ENCODE measurements at regions not wholly inside any gene's neighbourhood (a gene's known extent, or its start where the extent isn't known, plus 50 kb on each side); places are given as distances from the start of the nearest gene placed in this dataset.

DNA sequence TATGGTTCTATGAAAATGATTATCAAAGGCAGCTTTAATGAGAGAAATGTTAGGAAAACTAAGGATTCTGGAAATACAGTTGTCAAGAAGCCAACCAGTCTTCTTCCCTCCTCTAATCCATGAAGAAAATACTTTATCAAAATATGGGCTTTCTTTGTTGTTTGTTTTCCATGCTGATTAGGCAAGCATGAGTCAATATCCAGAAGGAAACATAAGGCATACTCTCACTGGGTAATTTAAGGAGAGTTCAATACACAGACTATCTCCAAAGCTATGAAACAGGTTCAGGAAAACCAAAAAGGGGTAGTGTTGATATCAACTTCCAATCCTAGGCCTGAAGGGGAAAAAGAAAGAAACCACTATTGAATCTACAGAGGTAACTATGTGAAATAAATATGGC lies 68.7 kb upstream of the CMC1 start:
- no peak for DNase-seq (ENCODE audit: low read depth, low spot score)
- ATAC-seq = no peak
- H3K9ac ChIP-seq (ENCODE audit: low read length) = no peak overlapping the region
- ChIA-PET POLR2A (no interaction called here), RAD21 (ENCODE audit: low non-redundant PET in 1 of 2, low total read pairs in 2 of 2, uncharacterized antibody in 2 of 2, unreplicated experiment in 2 of 2) (no interaction called here), CTCF (interaction anchor here (0.6 kb wide), 1 partner anchor 20 kb away, joined by 3 read pairs; no protein-coding TSS in a partner anchor)
- H3K27ac ChIP-seq (ENCODE audit: low read depth, low read length) = no peak overlapping the region
- no peak overlapping the region for H3K4me3 ChIP-seq (replicated peaks in 1 of 2; ENCODE audit: low read depth in 1 of 2, low read length in 2 of 2)
- BruUV-seq (replicated peaks) = no TSS peak
- H3K9me3 ChIP-seq (ENCODE audit: control insufficient read depth in 1 of 2, insufficient read depth in 1 of 2, low read depth in 1 of 2, low read length in 2 of 2) = no peaks in the 10 kb centered on the region
- H3K36me3 ChIP-seq (ENCODE audit: control insufficient read depth in 1 of 2, insufficient read depth in 2 of 2, low read length in 2 of 2) = no peaks in the 10 kb centered on the region
- TF ChIP-seq POLR2AphosphoS5 (IDR thresholded peaks at IDR 0.05; ENCODE audit: low read depth, low read length) (no peak), CEBPB (IDR thresholded peaks at IDR 0.05; ENCODE audit: low read depth) (no peak), ZNF274 (IDR thresholded peaks at IDR 0.05; ENCODE audit: low read depth, low read length) (no peak), EGR1 (IDR thresholded peaks at IDR 0.05; ENCODE audit: low read depth) (no peak), ELF1 (IDR thresholded peaks at IDR 0.05; ENCODE audit: borderline replicate concordance, low read depth) (no peak), YY1 (IDR thresholded peaks at IDR 0.05; ENCODE audit: extremely low read depth, insufficient replicate concordance, low read depth, low read length) (no peak)
- TF ChIP-seq, protein P1, sequence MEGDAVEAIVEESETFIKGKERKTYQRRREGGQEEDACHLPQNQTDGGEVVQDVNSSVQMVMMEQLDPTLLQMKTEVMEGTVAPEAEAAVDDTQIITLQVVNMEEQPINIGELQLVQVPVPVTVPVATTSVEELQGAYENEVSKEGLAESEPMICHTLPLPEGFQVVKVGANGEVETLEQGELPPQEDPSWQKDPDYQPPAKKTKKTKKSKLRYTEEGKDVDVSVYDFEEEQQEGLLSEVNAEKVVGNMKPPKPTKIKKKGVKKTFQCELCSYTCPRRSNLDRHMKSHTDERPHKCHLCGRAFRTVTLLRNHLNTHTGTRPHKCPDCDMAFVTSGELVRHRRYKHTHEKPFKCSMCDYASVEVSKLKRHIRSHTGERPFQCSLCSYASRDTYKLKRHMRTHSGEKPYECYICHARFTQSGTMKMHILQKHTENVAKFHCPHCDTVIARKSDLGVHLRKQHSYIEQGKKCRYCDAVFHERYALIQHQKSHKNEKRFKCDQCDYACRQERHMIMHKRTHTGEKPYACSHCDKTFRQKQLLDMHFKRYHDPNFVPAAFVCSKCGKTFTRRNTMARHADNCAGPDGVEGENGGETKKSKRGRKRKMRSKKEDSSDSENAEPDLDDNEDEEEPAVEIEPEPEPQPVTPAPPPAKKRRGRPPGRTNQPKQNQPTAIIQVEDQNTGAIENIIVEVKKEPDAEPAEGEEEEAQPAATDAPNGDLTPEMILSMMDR (IDR thresholded peaks at IDR 0.05 in 2 of 3, conservative IDR thresholded peaks at IDR 0.05 in 1 of 3; ENCODE audit: borderline replicate concordance in 1 of 3, insufficient read depth in 1 of 3, low read depth in 2 of 3, low read length in 2 of 3) = no peak
- TF ChIP-seq, protein P2, sequence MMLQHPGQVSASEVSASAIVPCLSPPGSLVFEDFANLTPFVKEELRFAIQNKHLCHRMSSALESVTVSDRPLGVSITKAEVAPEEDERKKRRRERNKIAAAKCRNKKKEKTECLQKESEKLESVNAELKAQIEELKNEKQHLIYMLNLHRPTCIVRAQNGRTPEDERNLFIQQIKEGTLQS (IDR thresholded peaks at IDR 0.05) = no peak
- H3K4me2 ChIP-seq (ENCODE audit: low read length) = no peak overlapping the region
- H3K27me3 ChIP-seq (ENCODE audit: insufficient read depth, low read length) = no peaks in the 10 kb centered on the region
- no peak overlapping the region for H2AFZ ChIP-seq (ENCODE audit: low read depth, low read length, poor library complexity, severe bottlenecking)
- intact Hi-C loops (cut with micrococcal nuclease) = no loop called here
- no peaks in the 10 kb centered on the region for H3K4me1 ChIP-seq (ENCODE audit: control insufficient read depth in 1 of 2, insufficient read depth in 2 of 2, low read length in 2 of 2)
- no peaks in the 10 kb centered on the region for H3K9me2 ChIP-seq (ENCODE audit: insufficient read depth)
- no peaks in the 10 kb centered on the region for H4K20me1 ChIP-seq (ENCODE audit: insufficient read depth)
- H3K79me2 ChIP-seq (ENCODE audit: insufficient read depth, low read length) = no peaks in the 10 kb centered on the region

DNA sequence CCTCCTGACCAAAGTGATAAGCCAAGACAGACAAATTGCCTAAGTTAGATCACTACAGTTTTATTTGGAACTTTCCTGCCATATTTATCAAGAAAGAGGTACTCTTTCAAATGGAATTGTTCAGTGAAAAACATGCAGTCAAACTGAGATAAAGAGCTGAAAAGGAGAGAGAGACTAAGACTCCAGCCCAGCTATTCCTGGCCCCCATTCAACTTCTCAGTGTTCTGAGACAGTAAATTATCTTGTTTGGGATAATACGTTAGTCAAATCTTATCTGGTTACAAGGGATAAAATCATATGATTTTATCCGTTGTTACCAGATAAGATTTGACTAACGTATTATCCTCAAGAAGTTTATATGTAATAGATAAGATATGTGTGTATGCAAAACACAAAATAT lies 67.6 kb upstream of the CMC1 start:
- CTCF ChIA-PET = no interaction called here
- ATAC-seq (no peak), DNase-seq (ENCODE audit: low read depth, low spot score) (no peak)
- Histone ChIP-seq H3K27me3 (ENCODE audit: insufficient read depth, low read length) (no peaks in the 10 kb centered on the region), H3K27ac (ENCODE audit: low read depth, low read length) (no peak overlapping the region), H3K36me3 (ENCODE audit: control insufficient read depth in 1 of 2, insufficient read depth in 2 of 2, low read length in 2 of 2) (no peaks in the 10 kb centered on the region), H3K9me2 (ENCODE audit: insufficient read depth) (no peaks in the 10 kb centered on the region), H4K20me1 (ENCODE audit: insufficient read depth) (no peaks in the 10 kb centered on the region), H3K4me2 (ENCODE audit: low read length) (no peak overlapping the region), H2AFZ (ENCODE audit: low read depth, low read length, poor library complexity, severe bottlenecking) (no peak overlapping the region), H3K9me3 (ENCODE audit: control insufficient read depth in 1 of 2, insufficient read depth in 1 of 2, low read depth in 1 of 2, low read length in 2 of 2) (no peaks in the 10 kb centered on the region), H3K4me1 (ENCODE audit: control insufficient read depth in 1 of 2, insufficient read depth in 2 of 2, low read length in 2 of 2) (no peaks in the 10 kb centered on the region), H3K4me3 (replicated peaks in 1 of 2; ENCODE audit: low read depth in 1 of 2, low read length in 2 of 2) (no peak overlapping the region), H3K79me2 (ENCODE audit: insufficient read depth, low read length) (no peaks in the 10 kb centered on the region), H3K9ac (ENCODE audit: low read length) (no peak overlapping the region)
- POLR2A ChIA-PET = no interaction called here
- intact Hi-C loops (cut with micrococcal nuclease) = no loop called here
- RAD21 ChIA-PET (ENCODE audit: low non-redundant PET in 1 of 2, low total read pairs in 2 of 2, uncharacterized antibody in 2 of 2, unreplicated experiment in 2 of 2) = no interaction called here
- no TSS peak for BruUV-seq (replicated peaks)
- TF ChIP-seq FOSL1 (IDR thresholded peaks at IDR 0.05; ENCODE audit: low read depth) (no peak), YY1 (IDR thresholded peaks at IDR 0.05; ENCODE audit: extremely low read depth, insufficient replicate concordance, low read depth, low read length) (no peak), SP1 (IDR thresholded peaks at IDR 0.05; ENCODE audit: low read depth) (no peak), JUND (IDR thresholded peaks at IDR 0.05) (no peak), POLR2AphosphoS5 (IDR thresholded peaks at IDR 0.05; ENCODE audit: low read depth, low read length) (no peak), SIN3A (IDR thresholded peaks at IDR 0.05; ENCODE audit: low read depth) (no peak), ZFX (IDR thresholded peaks at IDR 0.05) (no peak), TCF7L2 (IDR thresholded peaks at IDR 0.05; ENCODE audit: borderline replicate concordance, extremely low read depth, insufficient read depth, insufficient read length) (no peak), ZNF274 (IDR thresholded peaks at IDR 0.05; ENCODE audit: low read depth, low read length) (no peak), ELF1 (IDR thresholded peaks at IDR 0.05; ENCODE audit: borderline replicate concordance, low read depth) (no peak), CBX3 (IDR thresholded peaks at IDR 0.05; ENCODE audit: low read depth) (no peak)
- TF ChIP-seq, protein P1 (IDR thresholded peaks at IDR 0.05 in 2 of 3, conservative IDR thresholded peaks at IDR 0.05 in 1 of 3; ENCODE audit: borderline replicate concordance in 1 of 3, insufficient read depth in 1 of 3, low read depth in 2 of 3, low read length in 2 of 3) = no peak
- TF ChIP-seq, protein P3, sequence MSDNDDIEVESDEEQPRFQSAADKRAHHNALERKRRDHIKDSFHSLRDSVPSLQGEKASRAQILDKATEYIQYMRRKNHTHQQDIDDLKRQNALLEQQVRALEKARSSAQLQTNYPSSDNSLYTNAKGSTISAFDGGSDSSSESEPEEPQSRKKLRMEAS (IDR thresholded peaks at IDR 0.05) = no peak
- TF ChIP-seq, protein P2 (IDR thresholded peaks at IDR 0.05) = no peak
